Hematopoietic multipotent progenitor cell treated with erythropoietin and hydrocortisone succinate and interleukin-3 and kit ligand, for 4 days (in vitro differentiated cells): ENCODE measurements at regions not wholly inside any gene's neighbourhood (a gene's known extent, or its start where the extent isn't known, plus 50 kb on each side); places are given as distances from the start of the nearest gene placed in this dataset.

ENCODE experiments used
- DNase-seq: peaks from one replicate; pipeline ENCODE4 v3.0.0-alpha.2; 2015

DNA sequence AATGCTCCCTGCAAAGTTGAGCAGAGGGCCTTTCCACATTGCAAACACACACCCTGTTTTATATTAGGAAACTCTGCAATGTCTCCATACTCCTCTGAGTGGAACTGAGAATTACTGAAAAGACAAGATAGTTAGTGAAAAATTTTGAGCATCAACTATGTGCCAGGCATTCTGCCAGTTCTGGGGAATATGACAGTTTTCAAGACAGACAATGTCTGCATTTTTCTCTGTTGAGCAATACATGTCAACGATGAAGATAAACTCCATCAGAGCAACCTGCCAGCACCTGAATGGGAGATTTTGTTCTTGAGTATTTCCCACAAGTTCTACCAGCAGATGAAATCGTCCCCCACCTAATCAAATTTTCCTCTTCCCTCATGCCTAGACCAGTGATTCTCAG is 203.4 kb upstream of the BMPER start:
- no peak for DNase-seq

DNA sequence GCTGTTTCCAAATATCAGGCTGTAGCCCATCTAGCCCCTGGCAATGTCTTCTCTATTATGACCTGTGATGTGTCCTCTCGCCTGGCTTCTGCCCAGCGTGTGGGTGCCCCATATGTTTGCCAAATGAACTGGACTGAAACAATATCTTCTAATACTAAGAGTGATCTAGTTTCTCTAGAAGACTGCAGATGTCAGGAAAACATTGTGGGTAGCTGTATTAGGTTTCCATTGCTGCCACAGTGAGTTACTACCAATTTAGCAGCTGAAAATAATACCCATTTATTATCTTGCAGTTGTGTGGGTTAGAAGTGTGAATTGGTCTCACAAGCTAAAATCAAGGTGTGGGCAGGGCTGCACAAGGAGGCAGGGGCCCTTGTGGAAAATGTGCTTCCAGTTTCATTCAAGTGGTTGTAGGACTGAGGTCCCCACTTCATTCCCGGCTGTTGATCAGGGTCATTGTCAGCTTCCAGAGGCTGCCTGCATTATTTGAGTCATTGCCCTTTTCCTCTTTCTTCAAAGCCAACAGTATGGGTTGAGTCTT is 202.8 kb upstream of the BMPER start:
- DNase-seq: no peak

DNA sequence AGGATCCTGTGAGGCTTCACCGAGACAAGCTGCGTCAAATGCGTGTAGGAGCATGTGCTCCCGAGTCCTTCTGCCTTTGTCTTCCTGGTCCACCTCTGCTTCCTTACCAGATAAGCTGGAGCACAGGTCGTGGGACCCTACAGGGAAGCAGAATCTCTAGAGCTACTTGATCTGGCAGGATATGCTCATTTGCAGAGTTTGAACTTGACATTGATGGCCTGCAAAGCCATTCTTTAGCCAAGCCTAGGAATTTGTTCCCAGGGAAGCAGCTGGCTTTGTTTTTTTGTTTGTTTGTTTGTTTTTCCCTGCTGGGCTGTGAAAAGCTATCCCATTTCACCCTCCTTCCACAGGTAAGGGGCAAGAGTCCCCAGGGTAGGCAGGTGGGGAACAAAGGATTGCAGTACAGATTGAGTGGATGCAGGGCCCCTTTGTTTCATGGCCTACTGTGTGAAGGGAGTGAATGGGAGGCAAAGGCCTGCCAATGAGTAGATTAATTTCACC is 200.0 kb upstream of the BMPER start:
- no peak for DNase-seq

- DNase-seq: no peak
These were observed 199.2 kb upstream of the BMPER start for GRCh38 chr7:33706186-33706585.

- DNase-seq: no peak
These were observed 198.6 kb upstream of the BMPER start for GRCh38 chr7:33706771-33707200.

- no peak for DNase-seq
These were observed 197.9 kb upstream of the BMPER start for GRCh38 chr7:33707427-33707826.

- no peak for DNase-seq
These were observed 194.7 kb upstream of the BMPER start for GRCh38 chr7:33710608-33711007.

DNA sequence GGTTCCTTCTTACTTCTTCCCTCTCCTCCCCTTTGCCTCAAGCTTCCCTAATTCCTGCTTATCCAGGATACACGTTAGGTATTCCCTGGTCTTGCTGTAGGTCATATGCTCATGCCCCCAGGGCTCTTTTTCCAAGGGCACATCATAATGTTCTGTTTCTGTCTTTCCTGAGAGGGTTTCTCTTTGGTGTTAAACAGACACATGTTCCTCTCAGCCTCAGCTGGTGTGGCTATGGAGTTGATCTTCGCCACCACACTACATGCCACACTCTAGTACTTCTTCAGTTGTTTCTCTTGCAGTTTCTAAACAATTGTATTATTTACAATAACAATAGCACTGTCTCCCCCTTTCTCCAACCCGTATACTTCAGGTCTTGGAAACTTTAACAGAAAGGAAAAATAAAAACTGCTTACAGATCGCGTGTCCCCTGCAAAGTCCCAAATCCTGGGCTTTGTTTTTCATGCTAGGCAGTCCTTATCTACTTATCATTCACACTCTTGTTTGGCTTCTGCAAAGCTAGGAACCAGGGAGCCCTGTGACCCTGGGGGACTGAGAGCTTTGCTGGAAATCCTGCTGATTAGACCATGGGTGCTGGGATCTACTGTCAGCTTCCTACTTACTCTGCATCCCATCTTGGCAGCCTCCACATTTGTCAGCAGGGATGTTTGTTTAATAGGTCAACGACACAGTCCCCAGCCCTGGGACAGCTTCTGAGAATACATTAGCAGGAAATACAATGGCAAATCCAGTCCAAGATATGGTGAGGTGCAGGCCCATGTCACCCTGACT is 193.9 kb upstream of the BMPER start:
- no peak for DNase-seq

DNA sequence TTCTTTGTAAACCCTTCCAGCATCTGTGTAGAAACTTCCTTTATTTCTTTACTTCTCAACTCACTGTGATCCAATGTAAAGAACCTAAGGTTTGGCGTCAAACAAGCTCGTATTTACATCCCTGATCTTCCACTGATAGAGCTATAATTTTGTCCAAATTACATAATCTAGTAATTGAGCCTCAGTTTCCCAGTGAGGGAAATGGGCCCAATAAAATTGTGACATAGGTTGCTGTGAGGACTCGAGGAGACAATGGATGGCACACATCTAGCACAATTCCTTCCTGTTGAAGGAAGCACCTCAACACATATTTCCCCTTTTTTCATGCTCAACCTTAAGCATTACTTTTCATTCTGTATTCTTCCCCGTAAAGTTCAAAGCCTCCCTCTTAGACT is 193.3 kb upstream of the BMPER start:
- no peak for DNase-seq

DNA sequence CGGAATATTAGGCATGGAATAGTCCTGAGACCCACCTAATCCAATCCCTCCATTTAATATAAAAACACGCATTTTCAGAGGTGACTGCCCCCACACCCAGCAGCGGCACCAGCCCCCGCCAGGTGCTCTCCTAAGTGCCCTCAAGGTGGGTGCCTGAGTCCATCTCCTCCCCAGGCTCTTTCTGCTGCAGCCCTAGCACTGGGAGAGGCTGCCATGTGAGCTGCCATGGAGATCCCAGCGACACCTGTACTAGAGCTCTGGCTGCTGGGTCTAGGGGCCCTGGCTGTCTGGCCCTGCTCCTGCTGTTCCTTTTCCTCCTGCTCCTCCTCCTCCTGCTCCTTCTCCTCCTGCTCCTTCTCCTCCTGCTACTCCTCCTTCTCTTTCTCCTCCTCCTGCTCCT is 191.1 kb upstream of the BMPER start:
- no peak for DNase-seq

- peak; percentile 62 for DNase-seq
These were observed 188.5 kb upstream of the BMPER start for GRCh38 chr7:33716581-33717477.

DNA sequence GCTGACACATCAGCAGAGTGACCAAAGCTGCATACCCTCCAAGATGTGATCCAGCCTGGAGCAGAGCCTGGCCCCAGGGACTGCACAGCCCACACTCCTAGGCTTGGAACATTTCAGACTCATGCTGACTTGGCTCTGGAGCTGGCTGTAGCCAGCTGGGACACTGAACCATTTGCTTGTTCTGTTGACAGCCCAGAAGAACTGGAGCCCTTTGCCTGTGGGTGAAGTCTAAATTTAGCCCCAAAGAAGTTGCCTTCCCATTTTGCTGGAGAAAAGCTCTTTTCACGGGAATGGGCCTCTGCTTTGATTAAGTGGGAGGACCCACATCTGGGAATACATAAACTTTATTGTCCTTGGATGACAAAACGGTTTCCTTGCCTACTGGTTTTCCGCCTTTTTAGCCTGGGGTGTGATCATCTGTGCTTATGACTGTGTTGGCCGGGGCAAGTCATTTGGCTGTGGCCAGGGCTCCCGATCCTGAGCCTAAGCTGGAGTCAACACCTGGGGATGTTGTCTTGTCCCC is 186.2 kb upstream of the BMPER start:
- DNase-seq: no peak

DNA sequence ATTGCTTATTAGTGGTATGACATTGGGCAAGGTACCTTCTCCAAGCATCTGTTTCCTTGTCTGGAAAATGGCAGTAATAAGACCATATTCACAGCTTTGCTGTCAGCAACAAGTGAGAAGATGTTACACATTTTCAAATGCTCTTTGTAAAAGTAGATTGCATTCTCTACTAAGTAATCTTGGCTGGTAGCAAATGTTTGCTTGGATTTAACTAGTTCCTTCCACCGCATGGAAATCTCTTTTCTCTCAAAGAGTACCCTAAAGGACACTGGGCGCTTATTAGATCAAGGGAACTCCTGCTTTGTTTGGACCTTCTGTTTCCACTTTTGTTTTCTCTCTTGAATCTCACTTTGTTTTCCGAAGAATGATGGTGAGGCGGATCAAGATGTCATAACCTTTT is 185.2 kb upstream of the BMPER start:
- no peak for DNase-seq

GRCh38 chr7:33720870-33721269 is 184.5 kb upstream of the BMPER start:
- DNase-seq: no peak

GRCh38 chr7:33721895-33722294 is 183.4 kb upstream of the BMPER start:
- no peak for DNase-seq

DNA sequence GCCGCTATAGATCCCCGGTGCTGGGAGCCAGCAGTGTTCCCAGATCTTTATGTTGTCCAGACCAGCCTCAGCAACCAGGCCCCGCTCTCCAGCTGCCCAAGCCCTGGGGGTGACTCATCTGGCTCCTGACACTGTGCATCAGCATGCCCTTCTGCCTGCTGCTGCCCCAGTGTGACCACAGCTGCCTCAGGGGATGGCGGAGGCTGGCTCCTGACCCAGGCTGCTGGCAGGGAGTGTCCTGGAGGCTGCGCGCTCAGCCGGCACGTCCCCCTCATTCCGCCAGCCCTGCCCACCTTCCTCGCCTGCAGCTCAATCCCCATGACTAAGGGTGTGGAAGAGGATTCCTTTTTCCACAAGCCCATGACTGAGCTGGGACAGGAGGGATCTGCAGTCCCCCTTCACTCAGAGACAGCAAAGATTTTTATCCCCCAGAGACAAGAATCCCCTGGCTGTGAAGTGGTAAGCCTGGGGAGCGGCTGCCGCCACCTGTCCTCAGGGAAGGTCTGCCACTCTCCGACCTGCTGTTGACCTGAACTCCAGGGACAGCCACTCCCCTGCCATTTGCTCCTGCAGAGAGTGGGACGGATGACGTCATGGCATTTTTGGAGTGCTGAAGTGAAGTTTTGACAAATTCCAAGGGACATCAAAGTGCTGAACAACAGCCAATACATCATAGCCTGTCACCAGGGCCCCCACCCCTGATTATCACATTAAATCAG is 182.8 kb upstream of the BMPER start:
- no peak for DNase-seq

DNA sequence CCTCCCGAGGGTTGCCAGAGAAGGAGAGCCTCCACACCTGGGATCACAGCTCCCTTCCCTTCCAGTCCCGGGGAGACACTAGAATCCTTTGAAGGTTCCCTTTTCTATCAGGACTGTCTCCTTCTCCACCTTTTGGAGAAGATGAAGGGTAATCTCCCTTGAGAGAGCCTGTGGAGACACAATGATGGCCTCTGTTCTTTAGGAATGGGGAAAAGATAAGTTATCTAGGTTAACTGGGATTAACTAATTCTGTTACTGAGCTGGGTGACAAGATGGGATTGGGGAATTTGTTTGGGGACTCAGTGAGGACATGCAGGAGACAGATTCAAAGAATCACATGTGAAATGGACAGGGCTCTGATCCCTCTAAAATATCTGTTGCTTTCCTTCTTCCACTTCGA is 181.1 kb upstream of the BMPER start:
- DNase-seq: no peak

GRCh38 chr7:33725111-33726025 is 180.0 kb upstream of the BMPER start:
- DNase-seq: peak; percentile 74

GRCh38 chr7:33726582-33726981 is 178.8 kb upstream of the BMPER start:
- no peak for DNase-seq

GRCh38 chr7:33727315-33727714 is 178.0 kb upstream of the BMPER start:
- no peak for DNase-seq

DNA sequence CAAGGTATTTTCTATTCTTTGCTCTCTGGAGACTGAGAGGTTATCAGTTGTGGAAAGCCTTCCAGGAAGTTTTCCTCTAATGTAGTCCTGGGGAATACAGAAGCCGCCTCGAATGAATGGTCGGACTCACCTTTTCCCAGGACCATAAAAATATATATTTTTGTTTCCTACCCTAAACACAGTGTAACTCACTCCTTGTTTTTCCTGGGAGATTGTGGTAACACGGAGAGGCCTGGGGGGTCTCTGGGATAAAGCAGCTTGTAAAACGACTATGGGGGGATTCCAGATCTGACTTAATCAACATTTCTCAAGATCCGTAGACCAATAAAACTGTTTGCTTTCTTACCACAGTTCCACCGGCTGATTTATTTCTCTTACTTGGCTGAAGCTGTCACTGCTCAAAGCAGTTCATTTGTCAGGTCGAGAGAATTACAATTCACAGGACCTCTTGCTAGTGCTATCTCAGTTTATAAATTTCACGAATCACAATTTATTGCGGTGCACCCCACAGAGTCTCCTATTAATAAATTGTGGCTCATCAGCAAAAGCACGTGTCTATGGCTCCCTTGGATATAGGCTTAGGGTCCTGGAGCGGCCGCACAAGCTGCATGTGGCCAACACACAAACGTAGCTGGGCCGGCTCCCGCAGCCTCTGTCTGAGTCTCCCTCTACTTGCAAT is 176.3 kb upstream of the BMPER start:
- DNase-seq: no peak
